Activated CD8-positive, alpha-beta memory T cell treated with anti-CD3 and anti-CD28 coated beads for 4 hours (primary cell): ENCODE measurements at regions not wholly inside any gene's neighbourhood (a gene's known extent, or its start where the extent isn't known, plus 50 kb on each side); places are given as distances from the start of the nearest gene placed in this dataset.

ENCODE experiments used
- DNase-seq, 2 donors: peaks; one replicate each; pipeline ENCODE4 v3.0.0-alpha.2; 2020; ENCODE audit warnings: low read depth in 2 of 2

GRCh38 chr2:19547321-19547720, 188.9 kb upstream of the OSR1 start:
- no peak for DNase-seq

- no peak for DNase-seq
These were observed 187.1 kb upstream of the OSR1 start for GRCh38 chr2:19545507-19545906.

DNA sequence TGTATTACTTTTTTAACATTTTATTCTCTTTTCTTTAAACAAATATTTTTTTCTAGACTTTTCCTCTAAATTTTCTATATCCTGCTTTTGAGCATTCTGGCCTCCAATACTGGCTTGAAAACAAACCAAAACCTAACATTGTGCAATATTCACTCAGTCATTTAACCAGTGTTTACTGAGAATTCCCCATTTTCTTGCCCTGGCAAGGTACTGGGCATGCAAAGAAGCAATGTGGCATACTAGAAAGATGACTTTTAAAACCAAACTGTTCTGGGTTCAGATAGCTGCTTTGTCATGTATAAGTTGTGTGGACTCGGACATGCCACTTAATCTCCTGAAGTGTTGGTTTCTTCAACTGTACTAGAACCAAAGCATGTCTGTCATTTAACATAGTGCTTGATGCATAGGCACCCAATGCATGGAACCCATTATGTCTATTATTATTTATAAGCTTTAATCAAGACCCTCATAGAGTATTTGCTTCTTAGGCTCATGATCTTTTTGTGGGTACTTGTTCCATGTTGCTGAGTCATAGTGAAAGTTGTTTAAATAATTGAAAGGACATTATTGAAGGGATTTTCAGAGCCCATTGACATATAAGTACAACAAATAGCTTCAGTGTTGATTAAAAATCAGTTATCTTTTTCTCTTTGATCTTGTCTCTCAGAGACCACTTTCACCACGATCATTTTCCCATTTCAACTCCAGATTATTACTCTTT, 185.4 kb upstream of the OSR1 start:
- DNase-seq = no peak

DNA sequence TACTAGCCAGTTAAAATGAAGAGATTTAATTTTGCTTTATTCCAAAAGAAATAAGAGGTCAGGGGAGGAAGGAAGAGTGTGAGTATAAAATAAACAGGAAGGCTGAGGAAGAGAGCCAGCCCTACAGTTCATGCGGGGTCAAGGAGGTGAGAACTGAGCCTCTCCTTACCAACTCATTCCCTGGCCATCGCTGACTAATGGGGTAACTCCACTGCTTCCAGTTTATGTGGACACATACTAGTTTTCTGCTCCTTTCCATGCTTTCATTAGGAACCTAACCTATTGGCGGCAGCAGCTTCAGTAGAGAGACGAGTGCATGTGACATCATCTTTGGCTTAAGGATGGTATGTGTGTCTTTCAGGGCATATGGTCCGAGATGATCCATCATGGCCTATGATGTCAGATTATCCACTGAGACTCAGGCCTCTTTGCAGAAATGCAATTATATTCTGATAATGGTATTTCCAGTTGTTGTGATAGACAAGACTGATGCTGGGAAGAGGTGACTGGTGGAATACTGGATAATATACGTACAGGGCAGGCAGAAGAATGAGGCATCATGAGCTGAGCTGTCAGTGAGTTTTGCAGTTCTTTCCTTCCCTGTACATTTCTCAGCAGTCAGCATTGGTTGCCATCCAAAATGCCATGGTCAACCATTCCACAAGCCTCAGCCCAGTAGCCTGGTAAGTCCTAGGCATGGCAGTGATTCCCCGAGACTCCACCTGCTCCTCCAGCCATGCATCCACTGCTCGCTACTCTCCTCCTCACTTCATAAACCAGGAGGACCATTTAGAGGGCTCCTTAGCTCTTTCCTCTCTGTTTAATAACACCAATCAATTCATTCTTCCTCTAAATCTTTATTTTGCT, 184.6 kb upstream of the OSR1 start:
- DNase-seq = no peak

DNA sequence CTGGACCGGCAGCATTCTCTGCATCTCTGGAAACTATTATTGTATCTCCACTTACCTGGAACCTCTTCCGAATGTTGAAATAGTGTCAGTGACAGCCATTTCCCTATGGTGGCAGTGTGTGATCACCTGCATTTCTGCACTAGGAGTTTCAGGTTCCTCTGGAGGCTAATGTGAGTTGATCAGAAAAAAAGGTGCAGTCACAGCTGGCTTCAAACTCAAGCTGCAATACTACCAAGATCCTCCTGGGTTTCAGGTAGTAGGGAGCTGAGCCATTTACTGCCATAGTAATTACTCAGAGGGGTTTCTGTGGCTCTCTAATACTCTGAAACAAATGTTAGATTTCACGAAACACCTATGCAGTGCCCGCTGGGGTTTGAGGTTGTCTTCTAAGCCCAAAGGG, 183.5 kb upstream of the OSR1 start:
- no peak for DNase-seq

- DNase-seq = no peak
These were observed 182.5 kb upstream of the OSR1 start for GRCh38 chr2:19540739-19541525.

- DNase-seq = no peak
These were observed 180.1 kb upstream of the OSR1 start for GRCh38 chr2:19538411-19538963.

DNA sequence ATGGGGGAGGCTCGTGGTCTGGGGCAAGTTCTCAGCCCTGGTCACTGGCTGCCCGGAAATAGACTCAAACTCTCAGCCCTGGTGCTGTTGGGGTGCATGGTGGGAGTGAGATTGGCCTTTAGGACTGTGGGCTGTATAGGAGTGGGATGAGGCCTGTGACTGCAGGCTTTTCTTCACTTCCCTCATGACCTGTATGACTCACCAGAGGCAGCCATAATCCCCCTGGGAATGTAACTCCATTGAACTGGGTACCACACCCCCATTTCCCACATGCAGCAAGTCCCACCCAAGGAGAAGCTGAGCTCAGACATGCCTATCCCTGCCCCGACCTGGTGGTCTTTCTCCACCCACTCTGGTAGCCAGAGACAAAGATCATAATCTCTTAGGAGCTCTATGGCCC, 177.7 kb upstream of the OSR1 start:
- no peak for DNase-seq

- DNase-seq = no peak
These were observed 174.2 kb upstream of the OSR1 start for GRCh38 chr2:19532547-19533196.

- no peak for DNase-seq
These were observed 171.3 kb upstream of the OSR1 start for GRCh38 chr2:19529677-19530076.

DNA sequence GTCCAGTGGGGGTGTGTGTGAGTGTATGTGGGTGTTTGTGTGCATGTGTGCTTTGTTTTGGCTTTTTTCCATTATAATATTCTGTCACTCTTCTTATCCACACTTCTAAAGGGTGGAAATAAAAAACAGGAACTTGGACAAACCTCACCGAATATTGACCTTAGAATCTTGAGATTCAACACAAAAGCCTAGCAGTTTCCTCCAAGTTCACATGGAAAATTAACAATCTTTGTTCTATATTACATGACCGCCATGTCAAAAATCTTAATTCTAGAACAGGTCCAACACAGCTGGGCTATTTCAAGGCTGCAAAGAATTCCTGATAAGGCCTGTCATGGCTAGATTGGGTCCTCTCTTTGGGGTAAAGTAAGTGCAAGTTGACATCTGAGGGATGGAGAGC, 169.3 kb upstream of the OSR1 start:
- no peak for DNase-seq

- no peak for DNase-seq
These were observed 166.9 kb upstream of the OSR1 start for GRCh38 chr2:19525313-19525712.

GRCh38 chr2:19519045-19519444, 160.6 kb upstream of the OSR1 start:
- DNase-seq = no peak

GRCh38 chr2:19507137-19507536, 148.7 kb upstream of the OSR1 start:
- no peak for DNase-seq

GRCh38 chr2:19505199-19506136, 147.0 kb upstream of the OSR1 start:
- DNase-seq = no peak

- DNase-seq = no peak
These were observed 146.2 kb upstream of the OSR1 start for GRCh38 chr2:19504400-19505198.

- DNase-seq = no peak
These were observed 145.5 kb upstream of the OSR1 start for GRCh38 chr2:19503915-19504314.

GRCh38 chr2:19503406-19503805, 145.0 kb upstream of the OSR1 start:
- no peak for DNase-seq

DNA sequence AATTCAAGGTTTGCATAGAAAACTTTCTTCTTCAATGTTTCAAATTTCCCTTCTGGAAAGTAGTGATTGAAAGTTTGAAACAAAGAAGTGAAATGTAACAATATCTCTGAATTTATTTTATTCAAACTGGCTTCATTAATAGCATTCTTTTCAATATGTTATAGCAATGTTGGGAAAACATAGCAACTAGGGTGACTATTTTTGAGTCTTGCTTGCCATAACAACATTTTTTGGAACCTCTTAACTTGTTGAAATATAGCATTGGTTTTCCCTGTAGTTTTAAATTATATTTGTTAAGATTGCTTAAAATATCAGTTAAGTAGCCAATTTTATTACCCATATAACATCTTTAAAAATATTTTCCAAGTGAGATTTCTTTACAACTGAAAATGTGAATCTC, 141.7 kb upstream of the OSR1 start:
- no peak for DNase-seq

- DNase-seq = no peak
These were observed 138.2 kb upstream of the OSR1 start for GRCh38 chr2:19496646-19497045.
